GM23338 (cell line): ENCODE measurements at regions not wholly inside any gene's neighbourhood (a gene's known extent, or its start where the extent isn't known, plus 50 kb on each side); places are given as distances from the start of the nearest gene placed in this dataset.

Experiments used
- EZH2phosphoT487 ChIP-seq: fragments of 200-600 bp; sonication (generic); IDR thresholded peaks from one replicate; pipeline ENCODE4 v1.8.1; 2018; ENCODE audit warnings: antibody characterized with exemption; ENCODE audit not compliant: unreplicated experiment
- STAT1 ChIP-seq: IDR thresholded peaks from one replicate; pipeline ENCODE4 v1.6.1; 2016; ENCODE audit warnings: antibody characterized with exemption; ENCODE audit not compliant: unreplicated experiment
- TF ChIP-seq, protein P1 (sequence below): fragments of 250-450 bp; sonication (Bioruptor Pico); IDR thresholded peaks from 2 replicates; pipeline ENCODE4 v1.5.0; 2020; ENCODE audit warnings: mild to moderate bottlenecking, moderate library complexity
- TF ChIP-seq, protein P2 (sequence below): IDR thresholded peaks from one replicate; pipeline ENCODE4 v1.6.1; 2018; ENCODE audit warnings: antibody characterized with exemption; ENCODE audit not compliant: unreplicated experiment
- TF ChIP-seq, protein P3 (sequence below): IDR thresholded peaks from 2 replicates; pipeline ENCODE4 v1.6.1; 2016; ENCODE audit warnings: antibody characterized with exemption

DNA sequence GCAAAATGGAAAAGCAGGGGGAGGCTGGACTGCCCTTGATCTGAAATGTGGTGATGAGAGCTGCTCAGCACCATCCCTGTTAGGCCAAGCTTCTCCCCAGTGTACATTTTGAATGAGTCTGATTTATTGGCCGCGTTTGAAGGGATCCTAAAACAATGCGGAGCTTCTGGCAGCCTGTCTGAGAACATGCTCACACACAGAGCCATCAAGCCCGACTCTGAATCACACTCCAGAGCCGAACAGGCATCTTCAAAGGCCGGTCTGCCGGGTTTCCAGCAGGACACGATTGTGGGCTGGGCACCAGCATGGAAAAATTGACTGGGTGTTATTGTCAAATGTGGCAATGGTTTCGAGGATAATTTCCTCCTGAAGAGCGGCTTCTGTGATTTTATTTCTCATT is 235.9 kb downstream of the TFAP2C start (continued):
- TF ChIP-seq, protein P1, sequence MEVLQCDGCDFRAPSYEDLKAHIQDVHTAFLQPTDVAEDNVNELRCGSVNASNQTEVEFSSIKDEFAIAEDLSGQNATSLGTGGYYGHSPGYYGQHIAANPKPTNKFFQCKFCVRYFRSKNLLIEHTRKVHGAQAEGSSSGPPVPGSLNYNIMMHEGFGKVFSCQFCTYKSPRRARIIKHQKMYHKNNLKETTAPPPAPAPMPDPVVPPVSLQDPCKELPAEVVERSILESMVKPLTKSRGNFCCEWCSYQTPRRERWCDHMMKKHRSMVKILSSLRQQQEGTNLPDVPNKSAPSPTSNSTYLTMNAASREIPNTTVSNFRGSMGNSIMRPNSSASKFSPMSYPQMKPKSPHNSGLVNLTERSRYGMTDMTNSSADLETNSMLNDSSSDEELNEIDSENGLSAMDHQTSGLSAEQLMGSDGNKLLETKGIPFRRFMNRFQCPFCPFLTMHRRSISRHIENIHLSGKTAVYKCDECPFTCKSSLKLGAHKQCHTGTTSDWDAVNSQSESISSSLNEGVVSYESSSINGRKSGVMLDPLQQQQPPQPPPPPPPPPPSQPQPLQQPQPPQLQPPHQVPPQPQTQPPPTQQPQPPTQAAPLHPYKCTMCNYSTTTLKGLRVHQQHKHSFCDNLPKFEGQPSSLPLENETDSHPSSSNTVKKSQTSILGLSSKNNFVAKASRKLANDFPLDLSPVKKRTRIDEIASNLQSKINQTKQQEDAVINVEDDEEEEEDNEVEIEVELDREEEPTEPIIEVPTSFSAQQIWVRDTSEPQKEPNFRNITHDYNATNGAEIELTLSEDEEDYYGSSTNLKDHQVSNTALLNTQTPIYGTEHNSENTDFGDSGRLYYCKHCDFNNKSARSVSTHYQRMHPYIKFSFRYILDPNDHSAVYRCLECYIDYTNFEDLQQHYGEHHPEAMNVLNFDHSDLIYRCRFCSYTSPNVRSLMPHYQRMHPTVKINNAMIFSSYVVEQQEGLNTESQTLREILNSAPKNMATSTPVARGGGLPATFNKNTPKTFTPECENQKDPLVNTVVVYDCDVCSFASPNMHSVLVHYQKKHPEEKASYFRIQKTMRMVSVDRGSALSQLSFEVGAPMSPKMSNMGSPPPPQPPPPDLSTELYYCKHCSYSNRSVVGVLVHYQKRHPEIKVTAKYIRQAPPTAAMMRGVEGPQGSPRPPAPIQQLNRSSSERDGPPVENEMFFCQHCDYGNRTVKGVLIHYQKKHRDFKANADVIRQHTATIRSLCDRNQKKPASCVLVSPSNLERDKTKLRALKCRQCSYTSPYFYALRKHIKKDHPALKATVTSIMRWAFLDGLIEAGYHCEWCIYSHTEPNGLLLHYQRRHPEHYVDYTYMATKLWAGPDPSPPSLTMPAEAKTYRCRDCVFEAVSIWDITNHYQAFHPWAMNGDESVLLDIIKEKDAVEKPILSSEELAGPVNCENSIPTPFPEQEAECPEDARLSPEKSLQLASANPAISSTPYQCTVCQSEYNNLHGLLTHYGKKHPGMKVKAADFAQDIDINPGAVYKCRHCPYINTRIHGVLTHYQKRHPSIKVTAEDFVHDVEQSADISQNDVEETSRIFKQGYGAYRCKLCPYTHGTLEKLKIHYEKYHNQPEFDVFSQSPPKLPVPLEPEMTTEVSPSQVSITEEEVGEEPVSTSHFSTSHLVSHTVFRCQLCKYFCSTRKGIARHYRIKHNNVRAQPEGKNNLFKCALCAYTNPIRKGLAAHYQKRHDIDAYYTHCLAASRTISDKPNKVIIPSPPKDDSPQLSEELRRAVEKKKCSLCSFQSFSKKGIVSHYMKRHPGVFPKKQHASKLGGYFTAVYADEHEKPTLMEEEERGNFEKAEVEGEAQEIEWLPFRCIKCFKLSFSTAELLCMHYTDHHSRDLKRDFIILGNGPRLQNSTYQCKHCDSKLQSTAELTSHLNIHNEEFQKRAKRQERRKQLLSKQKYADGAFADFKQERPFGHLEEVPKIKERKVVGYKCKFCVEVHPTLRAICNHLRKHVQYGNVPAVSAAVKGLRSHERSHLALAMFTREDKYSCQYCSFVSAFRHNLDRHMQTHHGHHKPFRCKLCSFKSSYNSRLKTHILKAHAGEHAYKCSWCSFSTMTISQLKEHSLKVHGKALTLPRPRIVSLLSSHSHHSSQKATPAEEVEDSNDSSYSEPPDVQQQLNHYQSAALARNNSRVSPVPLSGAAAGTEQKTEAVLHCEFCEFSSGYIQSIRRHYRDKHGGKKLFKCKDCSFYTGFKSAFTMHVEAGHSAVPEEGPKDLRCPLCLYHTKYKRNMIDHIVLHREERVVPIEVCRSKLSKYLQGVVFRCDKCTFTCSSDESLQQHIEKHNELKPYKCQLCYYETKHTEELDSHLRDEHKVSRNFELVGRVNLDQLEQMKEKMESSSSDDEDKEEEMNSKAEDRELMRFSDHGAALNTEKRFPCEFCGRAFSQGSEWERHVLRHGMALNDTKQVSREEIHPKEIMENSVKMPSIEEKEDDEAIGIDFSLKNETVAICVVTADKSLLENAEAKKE (CRISPR knock-in tag), result no peak
- TF ChIP-seq, protein P2, sequence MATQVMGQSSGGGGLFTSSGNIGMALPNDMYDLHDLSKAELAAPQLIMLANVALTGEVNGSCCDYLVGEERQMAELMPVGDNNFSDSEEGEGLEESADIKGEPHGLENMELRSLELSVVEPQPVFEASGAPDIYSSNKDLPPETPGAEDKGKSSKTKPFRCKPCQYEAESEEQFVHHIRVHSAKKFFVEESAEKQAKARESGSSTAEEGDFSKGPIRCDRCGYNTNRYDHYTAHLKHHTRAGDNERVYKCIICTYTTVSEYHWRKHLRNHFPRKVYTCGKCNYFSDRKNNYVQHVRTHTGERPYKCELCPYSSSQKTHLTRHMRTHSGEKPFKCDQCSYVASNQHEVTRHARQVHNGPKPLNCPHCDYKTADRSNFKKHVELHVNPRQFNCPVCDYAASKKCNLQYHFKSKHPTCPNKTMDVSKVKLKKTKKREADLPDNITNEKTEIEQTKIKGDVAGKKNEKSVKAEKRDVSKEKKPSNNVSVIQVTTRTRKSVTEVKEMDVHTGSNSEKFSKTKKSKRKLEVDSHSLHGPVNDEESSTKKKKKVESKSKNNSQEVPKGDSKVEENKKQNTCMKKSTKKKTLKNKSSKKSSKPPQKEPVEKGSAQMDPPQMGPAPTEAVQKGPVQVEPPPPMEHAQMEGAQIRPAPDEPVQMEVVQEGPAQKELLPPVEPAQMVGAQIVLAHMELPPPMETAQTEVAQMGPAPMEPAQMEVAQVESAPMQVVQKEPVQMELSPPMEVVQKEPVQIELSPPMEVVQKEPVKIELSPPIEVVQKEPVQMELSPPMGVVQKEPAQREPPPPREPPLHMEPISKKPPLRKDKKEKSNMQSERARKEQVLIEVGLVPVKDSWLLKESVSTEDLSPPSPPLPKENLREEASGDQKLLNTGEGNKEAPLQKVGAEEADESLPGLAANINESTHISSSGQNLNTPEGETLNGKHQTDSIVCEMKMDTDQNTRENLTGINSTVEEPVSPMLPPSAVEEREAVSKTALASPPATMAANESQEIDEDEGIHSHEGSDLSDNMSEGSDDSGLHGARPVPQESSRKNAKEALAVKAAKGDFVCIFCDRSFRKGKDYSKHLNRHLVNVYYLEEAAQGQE, result no peak
- TF ChIP-seq, protein P3, sequence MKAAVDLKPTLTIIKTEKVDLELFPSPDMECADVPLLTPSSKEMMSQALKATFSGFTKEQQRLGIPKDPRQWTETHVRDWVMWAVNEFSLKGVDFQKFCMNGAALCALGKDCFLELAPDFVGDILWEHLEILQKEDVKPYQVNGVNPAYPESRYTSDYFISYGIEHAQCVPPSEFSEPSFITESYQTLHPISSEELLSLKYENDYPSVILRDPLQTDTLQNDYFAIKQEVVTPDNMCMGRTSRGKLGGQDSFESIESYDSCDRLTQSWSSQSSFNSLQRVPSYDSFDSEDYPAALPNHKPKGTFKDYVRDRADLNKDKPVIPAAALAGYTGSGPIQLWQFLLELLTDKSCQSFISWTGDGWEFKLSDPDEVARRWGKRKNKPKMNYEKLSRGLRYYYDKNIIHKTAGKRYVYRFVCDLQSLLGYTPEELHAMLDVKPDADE, result no peak
- no peak for TF ChIP-seq EZH2phosphoT487
- TF ChIP-seq STAT1, result no peak
